CD4-positive, alpha-beta T cell treated with Interleukin-17A for 1 hour (primary cell): ENCODE measurements at regions not wholly inside any gene's neighbourhood (a gene's known extent, or its start where the extent isn't known, plus 50 kb on each side); places are given as distances from the start of the nearest gene placed in this dataset.
"Not testable (repeated sequence)": the region's sequence is repeated elsewhere in the genome, so short reads cannot be mapped to it uniquely, and the experiment has no call there.

ENCODE experiments used
- DNase-seq: peaks from one replicate; pipeline ENCODE4 v3.0.0-alpha.2; 2020

GRCh38 chr2:226573158-226573557 is 226.5 kb downstream of the IRS1 start:
- DNase-seq = no peak

DNA sequence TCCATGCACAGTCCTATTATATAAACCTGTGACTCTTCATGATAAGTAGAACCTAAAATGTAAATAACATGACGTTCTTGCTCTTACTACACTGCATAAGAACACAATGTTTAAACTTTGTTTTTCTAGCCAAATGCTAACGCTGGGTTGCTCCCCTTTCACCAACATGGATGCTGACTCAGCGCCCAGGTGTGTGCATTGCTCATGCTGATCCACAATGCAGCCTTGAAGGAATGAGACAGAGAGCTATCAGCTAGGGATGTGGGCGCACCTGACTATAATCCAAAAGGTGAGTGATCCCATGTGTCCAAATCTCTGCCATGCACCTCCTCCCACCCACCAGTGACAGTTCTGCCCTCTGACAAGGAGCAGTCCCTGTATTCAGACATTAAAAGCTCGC is 235.0 kb downstream of the IRS1 start:
- no peak for DNase-seq

GRCh38 chr2:226561962-226562361 is 237.7 kb downstream of the IRS1 start:
- no peak for DNase-seq

DNA sequence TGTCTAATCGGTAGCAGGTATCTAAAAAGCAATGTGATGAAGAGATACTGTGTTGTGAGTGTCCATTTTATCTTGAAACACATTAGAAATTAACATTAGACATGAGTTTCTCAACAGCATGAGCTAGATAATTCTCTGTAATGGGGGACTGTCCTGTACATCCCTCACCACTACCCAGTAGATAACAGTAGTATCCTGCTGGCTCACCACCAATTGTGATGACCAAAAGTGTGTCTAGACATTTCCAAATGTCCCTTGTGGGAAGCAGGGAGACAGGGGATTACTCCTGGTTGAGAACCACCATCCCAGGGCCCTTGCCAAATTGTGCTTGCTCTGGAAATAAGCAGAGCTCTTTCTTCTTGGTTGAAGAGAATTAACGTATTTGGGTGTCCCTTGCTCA is 239.3 kb downstream of the IRS1 start:
- DNase-seq = no peak

GRCh38 chr2:226559536-226559935 is 240.1 kb downstream of the IRS1 start:
- DNase-seq = no peak

DNA sequence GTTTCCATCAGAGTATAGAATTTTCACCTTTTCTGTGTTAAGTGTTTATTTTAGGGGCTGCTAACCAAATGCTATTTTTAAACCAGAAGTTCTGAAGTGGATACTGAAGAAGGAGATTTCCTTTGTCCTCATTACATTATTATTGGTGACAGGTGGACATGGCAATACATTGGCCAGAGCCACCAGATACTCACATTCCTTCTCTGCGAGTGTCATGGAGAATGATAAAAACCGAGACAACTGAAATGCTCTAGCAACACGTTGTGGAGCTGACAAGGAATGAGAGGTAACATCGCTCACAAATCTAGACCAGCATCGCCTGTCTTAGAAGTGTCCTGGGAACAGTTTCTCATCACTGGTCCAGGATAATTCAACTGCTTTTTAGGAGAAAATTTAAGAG is 241.2 kb downstream of the IRS1 start:
- DNase-seq = no peak

GRCh38 chr2:226556050-226556449 is 243.6 kb downstream of the IRS1 start:
- DNase-seq = no peak

DNA sequence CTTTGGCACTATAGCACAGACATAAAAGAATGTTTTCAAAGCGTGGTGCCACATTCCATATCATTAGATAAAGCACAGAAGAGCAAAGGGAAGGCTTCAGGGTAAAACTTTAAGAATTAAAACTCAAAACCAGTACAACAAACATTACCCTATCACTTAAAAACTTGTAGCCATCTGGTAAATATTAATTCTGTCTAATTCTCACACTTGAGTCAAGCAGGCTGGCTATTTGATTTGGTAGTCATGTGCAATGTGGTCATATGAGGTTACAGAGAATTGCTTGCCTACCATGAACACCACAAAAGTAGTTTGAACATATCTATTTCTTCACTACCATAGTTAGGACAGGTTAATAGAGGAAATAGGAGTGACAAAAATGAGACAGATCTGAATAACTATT is 244.9 kb downstream of the IRS1 start:
- DNase-seq = no peak

- DNase-seq = no peak
Measured at GRCh38 chr2:226553333-226553732, 246.3 kb downstream of the IRS1 start.

DNA sequence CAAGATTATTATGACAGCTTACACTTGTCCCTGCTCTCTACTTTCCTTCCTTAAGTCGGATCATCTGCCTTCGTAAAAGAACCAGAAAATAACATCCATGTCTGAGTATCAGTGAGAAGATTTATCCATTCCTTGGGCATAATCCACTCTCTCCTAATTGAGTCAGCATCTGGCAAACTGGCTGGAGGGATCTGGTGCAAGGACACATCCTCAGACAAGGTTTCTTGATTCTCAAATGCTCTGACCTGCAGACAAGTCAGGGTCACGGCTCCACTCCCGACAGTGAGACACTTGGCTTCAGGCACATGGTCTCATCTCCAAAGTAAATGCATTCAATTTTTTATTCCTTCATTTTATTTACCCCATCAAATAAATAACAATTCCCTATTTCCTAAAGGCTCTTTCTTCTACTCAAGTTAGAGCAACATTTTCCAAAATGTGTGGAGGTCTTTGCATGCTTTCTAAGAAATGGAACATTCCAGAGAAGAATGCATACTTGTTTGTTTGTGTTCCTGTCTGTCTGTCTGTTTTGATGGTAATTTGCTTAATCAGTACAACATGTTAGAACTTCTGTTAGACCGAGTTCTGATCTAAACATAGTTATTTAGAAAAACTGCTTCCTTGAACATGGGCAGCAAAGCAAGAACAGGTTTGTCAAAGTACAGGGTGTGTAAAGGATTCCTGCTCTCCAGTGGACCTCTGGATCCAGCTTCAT is 246.9 kb downstream of the IRS1 start:
- no peak for DNase-seq

- DNase-seq = no peak
Measured at GRCh38 chr2:226551522-226552250, 247.9 kb downstream of the IRS1 start.

GRCh38 chr2:226550801-226551200 is 248.8 kb downstream of the IRS1 start:
- DNase-seq = no peak

GRCh38 chr2:226548732-226549131 is 250.9 kb downstream of the IRS1 start:
- no peak for DNase-seq

GRCh38 chr2:226544596-226545210 is 254.9 kb downstream of the IRS1 start:
- DNase-seq = no peak

DNA sequence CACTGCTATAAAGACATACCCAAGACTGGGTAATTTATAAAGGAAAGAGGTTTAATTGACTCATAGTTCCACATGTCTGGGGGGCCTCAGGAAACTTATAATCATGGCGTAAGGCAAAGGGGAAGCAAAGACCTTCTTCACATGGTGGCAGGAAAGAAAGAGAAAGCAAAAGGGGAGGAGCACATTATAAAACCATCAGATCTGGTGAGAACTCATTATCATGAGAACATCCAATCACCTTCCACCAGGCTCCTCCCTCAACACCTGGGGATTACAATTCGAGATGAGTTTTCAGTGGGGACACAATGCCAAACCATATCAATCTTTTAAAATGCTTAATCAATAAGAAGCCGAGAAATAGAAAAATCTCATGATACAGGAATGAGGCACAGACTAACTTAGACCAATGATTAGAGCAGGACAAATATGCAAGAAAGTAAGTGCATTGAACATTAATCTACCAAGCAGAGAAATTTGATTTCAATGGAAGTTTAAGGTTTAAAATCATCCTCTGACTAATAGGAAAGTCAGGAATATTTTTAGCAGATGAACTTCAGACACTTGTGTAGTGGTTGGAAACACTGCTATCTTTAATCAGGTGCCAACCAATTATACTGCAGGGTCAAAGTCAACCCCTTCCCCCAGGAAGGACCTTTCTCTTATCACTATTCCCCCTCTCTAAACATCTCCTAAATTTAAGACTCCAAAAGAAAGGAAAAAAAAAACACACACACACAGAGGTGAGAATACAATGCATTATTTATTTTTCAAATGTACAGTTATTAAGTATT is 259.2 kb downstream of the IRS1 start:
- no peak for DNase-seq

DNA sequence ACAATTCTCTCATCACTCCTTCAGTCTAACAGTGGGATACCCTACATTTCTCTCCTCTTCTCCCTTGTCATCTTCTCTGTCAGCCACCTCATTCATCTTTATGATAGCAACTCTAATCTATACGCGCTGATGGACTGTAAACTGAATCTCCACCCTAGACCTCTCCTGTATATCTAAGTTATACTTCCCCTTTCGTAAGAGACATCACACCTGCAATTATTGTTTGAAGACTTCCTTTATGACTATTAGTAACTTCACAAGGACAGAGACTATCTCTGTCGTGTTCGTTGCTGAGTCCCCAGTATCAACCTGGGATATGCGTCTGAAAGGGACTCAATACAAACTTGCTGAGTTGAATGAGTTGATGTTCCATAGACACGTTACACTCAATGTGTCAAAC is 263.2 kb downstream of the IRS1 start:
- DNase-seq = no peak

DNA sequence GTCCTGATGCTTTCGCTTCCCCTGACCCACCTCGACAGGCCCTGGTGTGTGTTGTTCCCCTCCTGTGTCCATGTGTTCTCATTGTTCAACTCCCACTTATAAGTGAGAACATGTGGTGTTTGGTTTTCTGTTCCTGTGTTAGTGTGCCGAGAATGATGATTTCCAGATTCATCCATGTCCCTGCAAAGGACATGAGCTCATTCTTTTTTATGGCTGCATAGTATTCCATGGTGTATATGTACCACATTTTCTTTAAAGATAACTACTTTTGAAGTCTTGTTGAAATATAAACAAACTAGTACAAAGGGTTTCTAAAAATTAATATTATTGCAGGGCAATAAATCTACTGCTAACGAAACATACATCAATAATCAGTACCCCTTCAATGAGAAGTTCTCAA is 266.6 kb downstream of the IRS1 start:
- DNase-seq = not testable (repeated sequence)

- no peak for DNase-seq
Measured at GRCh38 chr2:226531061-226531810, 268.4 kb downstream of the IRS1 start.

DNA sequence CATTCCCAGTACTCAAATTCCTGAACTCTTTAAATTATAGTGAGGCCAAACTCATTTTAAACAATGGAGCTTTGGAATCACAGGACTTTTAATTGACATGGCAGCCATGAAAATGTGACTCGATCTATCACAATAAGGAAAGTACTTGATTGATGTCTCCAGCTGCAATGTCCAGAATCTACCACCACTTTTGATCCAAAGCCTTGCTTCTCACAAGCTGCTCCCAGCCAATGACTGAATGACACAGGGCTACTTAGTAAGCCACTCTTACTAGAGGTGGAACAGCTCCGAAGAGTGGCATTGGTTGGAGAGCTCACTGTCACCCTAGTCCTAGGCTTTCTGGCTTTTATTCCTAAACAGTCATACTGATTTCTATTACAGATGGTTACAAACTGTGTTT is 270.1 kb downstream of the IRS1 start:
- no peak for DNase-seq

- DNase-seq = no peak
Measured at GRCh38 chr2:226526716-226527115, 272.9 kb downstream of the IRS1 start.

- no peak for DNase-seq
Measured at GRCh38 chr2:226524381-226524843, 275.2 kb downstream of the IRS1 start.

GRCh38 chr2:226520723-226521122 is 278.9 kb downstream of the IRS1 start:
- DNase-seq = no peak
